HepG2 (cell line): ENCODE measurements at regions not wholly inside any gene's neighbourhood (a gene's known extent, or its start where the extent isn't known, plus 50 kb on each side); places are given as distances from the start of the nearest gene placed in this dataset.

Source experiments
- ATAC-seq: fragments of 200-7000 bp; cut with Tn5 transposase; 3 replicates; pipeline ENCODE4 v1.9.1; 2020; ENCODE audit warnings: mild to moderate bottlenecking, moderate library complexity
- BruUV-seq: library from RNA; stranded (reverse); fragments of 400-500 nt; replicated peaks from 2 replicates; lab custom pipeline; 2021; lab: Mats Ljungman, UMichigan
- CTCF ChIA-PET: fragments of 300-600 bp; formaldehyde crosslinking; extraction: SDS; loops from one replicate; lab custom pipeline; 2021; ENCODE audit warnings: low total read pairs, inconsistent platforms, low intra/inter-chr PET ratio; lab: Yijun Ruan, JAX
- POLR2A ChIA-PET: fragments of 350-600 bp; sonication (Branson Sonifier 250); formaldehyde crosslinking; loops from one replicate; lab custom pipeline; 2020; ENCODE audit warnings: antibody characterized with exemption, inconsistent platforms; lab: Yijun Ruan, JAX
- DNase-seq: peaks from one replicate; pipeline ENCODE4 v3.0.0-alpha.2; 2015; ENCODE audit warnings: low spot score
- FAIRE-seq: peaks from 3 replicates; lab custom pipeline; 2011; peaks lifted over from hg19 to GRCh38; lab: Jason Lieb, UNC
- H2AFZ ChIP-seq: one replicate; pipeline ENCODE4 v1.6.1; 2011; ENCODE audit warnings: low read length, inconsistent platforms
- H3K27ac ChIP-seq: fragments of 300-600 bp; 3 replicates; pipeline ENCODE4 v1.8.0; 2011; ENCODE audit warnings: mixed run types, mild to moderate bottlenecking, mixed read lengths, low read length, inconsistent platforms; ENCODE audit not compliant: insufficient read depth; ENCODE audit errors: extremely low read length
- H3K27me3 ChIP-seq, 2 experiments: fragments of 200-600 bp in 1 of 2; 2 replicates in 1 of 2; 3 replicates in 1 of 2; pipeline versions ENCODE4 v1.6.0 to v1.8.0; 2011; ENCODE audit warnings: low read length in 2 of 2, mild to moderate bottlenecking in 2 of 2, moderate library complexity in 2 of 2, inconsistent platforms in 1 of 2; ENCODE audit not compliant: insufficient read depth in 2 of 2, control insufficient read depth in 1 of 2
- H3K36me3 ChIP-seq, 2 experiments: fragments of 200-600 bp in 1 of 2; replicated peaks in 1 of 2; 2 replicates in 1 of 2; 3 replicates in 1 of 2; pipeline versions ENCODE4 v1.5.1 to v1.8.0; 2011; ENCODE audit warnings: low read length in 2 of 2, inconsistent platforms in 1 of 2; ENCODE audit not compliant: insufficient read depth in 2 of 2, control insufficient read depth in 1 of 2
- H3K4me1 ChIP-seq: 2 replicates; pipeline ENCODE4 v1.5.1; 2012; ENCODE audit warnings: low read length, inconsistent platforms; ENCODE audit not compliant: insufficient read depth
- H3K4me2 ChIP-seq: 2 replicates; pipeline ENCODE4 v1.6.0; 2011; ENCODE audit warnings: low read depth, low read length, inconsistent platforms
- H3K4me3 ChIP-seq, 3 experiments: fragments of 200-600 bp in 1 of 3; sonication (generic), shearing (Covaris generic) in 1 of 3; replicated peaks in 1 of 3; 2 replicates each; pipeline ENCODE4 v1.5.1; 2011 to 2016; ENCODE audit warnings: low read length in 3 of 3, inconsistent platforms in 2 of 3, low read depth in 2 of 3, mild to moderate bottlenecking in 2 of 3, control low read depth in 1 of 3, mixed read lengths in 1 of 3; ENCODE audit not compliant: insufficient read depth in 1 of 3
- H3K79me2 ChIP-seq: one replicate; pipeline ENCODE4 v1.6.1; 2011; ENCODE audit warnings: low read length, inconsistent platforms; ENCODE audit not compliant: insufficient read depth
- H3K9ac ChIP-seq: 2 replicates; pipeline ENCODE4 v1.6.0; 2011; ENCODE audit warnings: mild to moderate bottlenecking, low read depth, low read length, inconsistent platforms; ENCODE audit not compliant: insufficient read depth
- H3K9me3 ChIP-seq: 2 replicates; pipeline ENCODE4 v1.5.1; 2012; ENCODE audit warnings: mild to moderate bottlenecking, low read length
- H4K20me1 ChIP-seq: 2 replicates; pipeline ENCODE4 v1.6.0; 2011; ENCODE audit warnings: inconsistent platforms, mild to moderate bottlenecking, low read length, moderate library complexity; ENCODE audit not compliant: insufficient read depth
- ATF7 ChIP-seq, 2 experiments: fragments of 450-650 bp in 1 of 2; sonication (generic) in 1 of 2; formaldehyde crosslinking in 1 of 2; IDR thresholded peaks; 2 replicates each; pipeline versions ENCODE4 v1.4.0 to v1.6.1; 2016 to 2020; ENCODE audit warnings: antibody characterized with exemption in 1 of 2, mild to moderate bottlenecking in 1 of 2, missing genetic modification reagents in 1 of 2
- CREB1 ChIP-seq, 2 experiments: fragments of 450-650 bp in 1 of 2; IDR thresholded peaks; 2 replicates each; pipeline ENCODE4 v1.6.1; 2016 to 2017; ENCODE audit warnings: control low read depth in 1 of 2, mild to moderate bottlenecking in 1 of 2, missing compliant biosample characterization in 1 of 2, missing genetic modification characterization in 1 of 2
- HNF4A ChIP-seq: sonication (generic); formaldehyde crosslinking; IDR thresholded peaks from 2 replicates; pipeline ENCODE4 v1.4.0; 2020; ENCODE audit warnings: missing genetic modification reagents
- KDM5A ChIP-seq: fragments of 200-600 bp; sonication (generic); IDR thresholded peaks from 2 replicates; pipeline ENCODE4 v1.7.0; 2018; ENCODE audit warnings: antibody characterized with exemption, mild to moderate bottlenecking, low read length, borderline replicate concordance
- PPARG ChIP-seq: conservative IDR thresholded peaks from 2 replicates; pipeline ENCODE4 v1.6.1; 2016; ENCODE audit warnings: missing biosample characterization, missing genetic modification reagents
- ZNF607 ChIP-seq: sonication (generic); formaldehyde crosslinking; IDR thresholded peaks from 2 replicates; pipeline ENCODE4 v1.5.1; 2020; ENCODE audit warnings: missing genetic modification reagents, mild to moderate bottlenecking, borderline replicate concordance
- ZNF747 ChIP-seq: sonication (generic); formaldehyde crosslinking; IDR thresholded peaks from 2 replicates; pipeline ENCODE4 v1.8.1; 2023; ENCODE audit warnings: missing genetic modification reagents, mild to moderate bottlenecking, borderline replicate concordance
- WGBS: methylation state at CpG from one replicate; pipeline ENCODE4 v1.1.6; 2017; ENCODE audit warnings: low lambda C conversion rate; 5-methylcytosine and 5-hydroxymethylcytosine counted together
- in situ Hi-C: cut with HindIII; loops from 2 replicates; pipeline ENCODE4 v1.10.0; 2017; ENCODE audit warnings: low pct_unique_long_range_greater_than_20kb; ENCODE audit not compliant: extremely low pct_ligation_motif_present
- intact Hi-C: fragments of 100-400 bp; cut with micrococcal nuclease; formaldehyde crosslinking; loops from one replicate; pipeline ENCODE4 v1.10.0; 2022; ENCODE audit not compliant: unreplicated experiment
- TF ChIP-seq, protein P1 (sequence below): IDR thresholded peaks from 2 replicates; pipeline ENCODE4 v1.6.1; 2018; ENCODE audit warnings: missing genetic modification reagents, mild to moderate bottlenecking, missing compliant biosample characterization
- TF ChIP-seq, protein P2 (sequence below): sonication (generic); formaldehyde crosslinking; IDR thresholded peaks from 2 replicates; pipeline ENCODE4 v1.4.0; 2020; ENCODE audit warnings: missing genetic modification reagents

DNA sequence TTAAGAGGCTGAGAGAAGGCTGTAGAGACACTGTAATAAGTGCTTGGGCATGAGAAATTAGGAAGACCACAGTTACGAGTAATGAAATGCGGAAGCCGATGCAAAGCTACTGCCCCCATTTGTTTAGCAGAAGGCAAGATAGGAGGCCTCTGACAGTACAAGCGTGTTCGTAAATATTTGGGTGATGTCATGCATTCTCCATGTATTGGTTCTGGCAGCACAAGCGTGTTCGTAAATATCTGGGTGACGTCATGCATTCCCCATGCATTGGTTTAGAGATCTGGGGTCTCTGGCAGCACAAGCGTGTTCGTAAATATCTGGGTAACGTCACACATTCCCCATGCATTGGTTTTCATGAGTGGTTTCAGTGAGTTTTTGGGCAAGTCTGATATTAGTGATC lies 661.5 kb upstream of the FRG1 start:
- intact Hi-C loops (no loop called here), in situ Hi-C loops (no loop called here)
- H3K9ac ChIP-seq, result no peak overlapping the region
- H3K9me3 ChIP-seq, result peaks cover 14% of the 10 kb centered on the region
- no peaks in the 10 kb centered on the region for H3K79me2 ChIP-seq
- no peak overlapping the region for H3K27ac ChIP-seq
- no peak overlapping the region for H3K4me3 ChIP-seq
- TF ChIP-seq ZNF747 (CRISPR knock-in tag) (no peak), CREB1 (IDR thresholded peaks at IDR 0.05) (peak; percentile 90), CREB1 (CRISPR knock-in tag; IDR thresholded peaks at IDR 0.05) (no peak), ATF7 (IDR thresholded peaks at IDR 0.05) (peak; percentile 97), ATF7 (CRISPR knock-in tag; IDR thresholded peaks at IDR 0.05) (no peak)
- H3K36me3 ChIP-seq, result 0 out of 5 replicates have a peak, but pooled peaks cover 0 to 2% of the 10 kb centered on the region in 2 experiments
- H3K4me1 ChIP-seq, result no peaks in the 10 kb centered on the region
- FAIRE-seq (no peak), DNase-seq (no peak), ATAC-seq (no peak)
- CTCF ChIA-PET, result no interaction called here
- H4K20me1 ChIP-seq, result no peaks in the 10 kb centered on the region
- 60% methylated on average over 11 of the region's 11 CpGs for WGBS
- no peaks in the 10 kb centered on the region for H3K27me3 ChIP-seq
- BruUV-seq, result no TSS peak
- H2AFZ ChIP-seq, result no peak overlapping the region
- H3K4me2 ChIP-seq, result no peak overlapping the region
- POLR2A ChIA-PET, result no interaction called here

DNA sequence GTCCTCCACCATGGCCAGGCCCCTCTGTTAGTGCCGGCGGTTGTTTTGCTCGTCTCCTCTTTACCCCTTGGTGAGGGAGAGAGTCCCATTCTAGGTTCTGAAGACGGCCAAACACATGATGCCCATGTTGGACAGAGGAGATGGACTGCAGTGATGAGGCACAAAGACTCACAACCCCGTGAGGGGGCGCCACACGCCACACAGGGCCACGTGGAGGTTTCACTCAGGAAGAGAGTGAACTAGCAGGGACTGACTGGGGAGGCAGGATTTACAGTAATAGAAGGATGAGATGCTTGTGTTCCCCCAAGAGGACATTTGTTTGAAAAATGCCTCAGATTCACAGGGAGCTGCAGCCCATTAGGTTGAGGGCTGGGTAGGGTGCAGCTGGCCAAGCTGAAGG lies 655.3 kb upstream of the FRG1 start:
- ChIA-PET CTCF (no interaction called here), POLR2A (no interaction called here)
- H3K27me3 ChIP-seq, result no peaks in the 10 kb centered on the region

More for the DNA sequence above, 655.3 kb upstream of the FRG1 start:
- Histone ChIP-seq H3K4me2 (no peak overlapping the region), H3K9ac (no peak overlapping the region), H3K27ac (no peak overlapping the region), H3K9me3 (peaks cover 2% of the 10 kb centered on the region; the same call in 1 of the 2 replicates), H3K4me1 (no peaks in the 10 kb centered on the region), H4K20me1 (no peaks in the 10 kb centered on the region), H3K79me2 (no peaks in the 10 kb centered on the region), H3K36me3 (0 out of 5 replicates have a peak, but pooled peaks cover 0 to 5% of the 10 kb centered on the region in 2 experiments), H2AFZ (no peak overlapping the region), H3K4me3 (no peak overlapping the region)
- intact Hi-C loops, result no loop called here
- DNase-seq (no peak), FAIRE-seq (no peak), ATAC-seq (no peak)
- in situ Hi-C loops, result no loop called here
- no peak for TF ChIP-seq KDM5A
- no peak for TF ChIP-seq HNF4A (CRISPR knock-in tag)
- no peak for TF ChIP-seq ATF7 (IDR thresholded peaks at IDR 0.05)
- TF ChIP-seq ATF7 (CRISPR knock-in tag; IDR thresholded peaks at IDR 0.05), result no peak
- TF ChIP-seq, protein P1, sequence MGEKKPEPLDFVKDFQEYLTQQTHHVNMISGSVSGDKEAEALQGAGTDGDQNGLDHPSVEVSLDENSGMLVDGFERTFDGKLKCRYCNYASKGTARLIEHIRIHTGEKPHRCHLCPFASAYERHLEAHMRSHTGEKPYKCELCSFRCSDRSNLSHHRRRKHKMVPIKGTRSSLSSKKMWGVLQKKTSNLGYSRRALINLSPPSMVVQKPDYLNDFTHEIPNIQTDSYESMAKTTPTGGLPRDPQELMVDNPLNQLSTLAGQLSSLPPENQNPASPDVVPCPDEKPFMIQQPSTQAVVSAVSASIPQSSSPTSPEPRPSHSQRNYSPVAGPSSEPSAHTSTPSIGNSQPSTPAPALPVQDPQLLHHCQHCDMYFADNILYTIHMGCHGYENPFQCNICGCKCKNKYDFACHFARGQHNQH (CRISPR knock-in tag), result no peak
- no peak for TF ChIP-seq ZNF607 (CRISPR knock-in tag)
- TF ChIP-seq, protein P2, sequence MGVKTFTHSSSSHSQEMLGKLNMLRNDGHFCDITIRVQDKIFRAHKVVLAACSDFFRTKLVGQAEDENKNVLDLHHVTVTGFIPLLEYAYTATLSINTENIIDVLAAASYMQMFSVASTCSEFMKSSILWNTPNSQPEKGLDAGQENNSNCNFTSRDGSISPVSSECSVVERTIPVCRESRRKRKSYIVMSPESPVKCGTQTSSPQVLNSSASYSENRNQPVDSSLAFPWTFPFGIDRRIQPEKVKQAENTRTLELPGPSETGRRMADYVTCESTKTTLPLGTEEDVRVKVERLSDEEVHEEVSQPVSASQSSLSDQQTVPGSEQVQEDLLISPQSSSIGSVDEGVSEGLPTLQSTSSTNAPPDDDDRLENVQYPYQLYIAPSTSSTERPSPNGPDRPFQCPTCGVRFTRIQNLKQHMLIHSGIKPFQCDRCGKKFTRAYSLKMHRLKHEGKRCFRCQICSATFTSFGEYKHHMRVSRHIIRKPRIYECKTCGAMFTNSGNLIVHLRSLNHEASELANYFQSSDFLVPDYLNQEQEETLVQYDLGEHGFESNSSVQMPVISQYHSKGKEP (CRISPR knock-in tag), result no peak
- no peak for TF ChIP-seq PPARG (CRISPR knock-in tag)
- 67% methylated on average over 8 of the region's 8 CpGs for WGBS
- no TSS peak for BruUV-seq
